Uterus (tissue), 3 donors: ENCODE measurements at regions not wholly inside any gene's neighbourhood (a gene's known extent, or its start where the extent isn't known, plus 50 kb on each side); places are given as distances from the start of the nearest gene placed in this dataset.

Source experiments
- DNase-seq, 2 donors: peaks; one replicate each; pipeline ENCODE4 v3.0.0-alpha.2; 2019 to 2020
- H3K27ac ChIP-seq, 2 donors: fragments of 200-600 bp; sonication (generic); 1 replicate in 1 of 2; 2 replicates in 1 of 2; pipeline ENCODE4 v1.5.1; 2016 to 2018
- H3K27me3 ChIP-seq, 2 donors: fragments of 200-600 bp; sonication (generic); one replicate each; pipeline ENCODE4 v1.5.1; 2018 to 2019; ENCODE audit warnings: control low read depth in 1 of 2
- H3K36me3 ChIP-seq, 2 donors: fragments of 200-600 bp; sonication (generic); one replicate each; pipeline ENCODE4 v1.5.1; 2019; ENCODE audit warnings: control low read depth in 1 of 2
- H3K4me1 ChIP-seq, 2 donors: fragments of 200-600 bp; sonication (generic); one replicate each; pipeline ENCODE4 v1.5.1; 2018 to 2019; ENCODE audit warnings: control low read depth in 1 of 2
- H3K4me3 ChIP-seq, 2 donors: fragments of 200-600 bp; sonication (generic); 1 replicate in 1 of 2; 2 replicates in 1 of 2; pipeline ENCODE4 v1.5.1; 2018 to 2019; ENCODE audit warnings: mild to moderate bottlenecking in 1 of 2
- H3K9me3 ChIP-seq, 2 donors: fragments of 200-600 bp; sonication (generic); one replicate each; pipeline ENCODE4 v1.5.1; 2019; ENCODE audit warnings: control low read depth in 1 of 2
- CTCF ChIP-seq, 4 experiments: fragments of 200-600 bp in 2 of 4; fragments of 450-650 bp in 2 of 4; sonication (generic) in 2 of 4; IDR thresholded peaks; one replicate each; pipeline ENCODE4 v1.5.1; 2016 to 2019; ENCODE audit warnings: antibody characterized with exemption in 4 of 4, mild to moderate bottlenecking in 2 of 4, moderate library complexity in 1 of 4
- POLR2A ChIP-seq, 2 donors: fragments of 450-650 bp; IDR thresholded peaks; one replicate each; pipeline ENCODE4 v1.6.1; 2016; ENCODE audit warnings: antibody characterized with exemption in 2 of 2, mild to moderate bottlenecking in 1 of 2, moderate library complexity in 1 of 2
- intact Hi-C: fragments of 100-400 bp; cut with DNase I; formaldehyde crosslinking; loops from one replicate; pipeline ENCODE4 v1.15.1; 2023; ENCODE audit warnings: low total_unique reads
- donor health status: DM: yes; HTN: yes; CAD: no.

- no peak overlapping the region for H3K4me3 ChIP-seq
- TF ChIP-seq CTCF (IDR thresholded peaks at IDR 0.05) (no peak), POLR2A (IDR thresholded peaks at IDR 0.05) (no peak)
- H3K36me3 ChIP-seq: no peaks in the 10 kb centered on the region
- no peaks in the 10 kb centered on the region for H3K27me3 ChIP-seq
- no peaks in the 10 kb centered on the region for H3K4me1 ChIP-seq
- intact Hi-C loops: no loop called here
- H3K9me3 ChIP-seq: no peaks in the 10 kb centered on the region
- no peak for DNase-seq
- no peak overlapping the region for H3K27ac ChIP-seq
Measured at GRCh38 chr3:176055836-176056235, 1141.4 kb downstream of the TBL1XR1 start.

DNA sequence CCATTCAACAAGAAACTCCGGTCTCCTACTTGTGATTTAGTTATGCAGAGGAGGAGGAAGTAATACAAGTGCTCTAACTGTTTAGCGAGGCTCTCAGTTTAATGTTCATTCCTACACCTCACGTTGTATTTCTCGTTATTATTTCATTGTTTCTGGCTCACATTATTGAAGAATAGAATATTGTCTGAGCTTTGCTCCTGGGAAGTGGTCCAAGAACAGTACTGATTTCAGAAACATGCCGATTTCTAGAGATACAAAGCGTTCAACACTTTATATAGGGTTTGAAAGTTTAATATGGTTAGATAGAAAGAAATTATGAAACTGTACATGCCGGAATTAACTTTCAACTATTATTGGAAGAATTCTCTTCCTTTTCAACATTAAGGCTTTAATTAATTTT, 1145.5 kb downstream of the TBL1XR1 start:
- Histone ChIP-seq H3K27me3 (no peaks in the 10 kb centered on the region), H3K36me3 (no peaks in the 10 kb centered on the region), H3K4me1 (no peaks in the 10 kb centered on the region), H3K9me3 (no peaks in the 10 kb centered on the region), H3K4me3 (no peak overlapping the region), H3K27ac (no peak overlapping the region)
- TF ChIP-seq CTCF (IDR thresholded peaks at IDR 0.05) (no peak), POLR2A (IDR thresholded peaks at IDR 0.05) (no peak)
- no peak for DNase-seq
- intact Hi-C loops: no loop called here

DNA sequence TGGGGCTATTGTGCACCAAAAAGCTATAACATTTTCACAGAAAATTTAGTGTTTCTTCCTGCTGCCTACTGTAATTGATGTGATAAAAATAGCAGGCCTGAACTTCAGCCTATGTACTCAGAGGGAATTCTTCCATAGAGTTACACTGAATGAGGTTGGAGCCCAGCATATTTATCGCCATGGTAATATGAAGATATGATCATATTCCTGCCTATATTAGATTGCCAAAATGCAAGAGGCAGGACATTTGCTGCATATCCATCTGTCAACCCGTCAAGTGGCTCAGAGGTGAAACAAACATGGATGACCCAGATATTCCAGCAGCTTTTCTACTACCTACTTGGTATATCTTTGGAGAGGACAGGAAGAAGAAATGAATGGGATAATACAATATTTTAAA, 1150.6 kb downstream of the TBL1XR1 start:
- intact Hi-C loops: no loop called here
- no peaks in the 10 kb centered on the region for H3K36me3 ChIP-seq
- no peak overlapping the region for H3K4me3 ChIP-seq
- no peaks in the 10 kb centered on the region for H3K9me3 ChIP-seq
- no peaks in the 10 kb centered on the region for H3K27me3 ChIP-seq
- no peaks in the 10 kb centered on the region for H3K4me1 ChIP-seq
- DNase-seq: no peak
- TF ChIP-seq CTCF (IDR thresholded peaks at IDR 0.05): no peak
- no peak for TF ChIP-seq POLR2A (IDR thresholded peaks at IDR 0.05)
- no peak overlapping the region for H3K27ac ChIP-seq

DNA sequence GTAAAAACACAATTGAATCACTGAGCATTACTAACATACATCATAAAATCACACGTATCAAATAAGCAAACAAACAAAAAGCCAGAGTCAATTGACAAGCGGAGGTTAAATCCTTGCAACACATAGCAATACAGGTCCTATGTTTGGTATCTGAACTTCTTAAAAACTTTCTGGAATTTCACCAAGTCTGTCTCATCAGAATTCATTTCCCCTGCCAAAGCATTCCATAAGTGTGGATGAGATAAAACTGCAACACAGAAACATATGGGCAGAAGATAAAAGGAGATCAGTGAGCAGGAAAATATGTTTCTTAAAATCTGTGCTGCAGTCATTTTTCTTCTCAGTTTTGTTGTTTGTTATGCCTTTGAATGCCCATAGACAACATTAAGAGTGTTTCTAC, 1155.5 kb downstream of the TBL1XR1 start:
- Histone ChIP-seq H3K27ac (no peak overlapping the region), H3K4me1 (no peaks in the 10 kb centered on the region), H3K9me3 (no peaks in the 10 kb centered on the region), H3K4me3 (no peak overlapping the region), H3K36me3 (no peaks in the 10 kb centered on the region), H3K27me3 (no peaks in the 10 kb centered on the region)
- no peak for DNase-seq
- no peak for TF ChIP-seq POLR2A (IDR thresholded peaks at IDR 0.05)
- intact Hi-C loops: no loop called here

GRCh38 chr3:176041185-176041584, 1156.1 kb downstream of the TBL1XR1 start:
- Histone ChIP-seq H3K27me3 (no peaks in the 10 kb centered on the region), H3K36me3 (no peaks in the 10 kb centered on the region), H3K27ac (no peak overlapping the region), H3K9me3 (no peaks in the 10 kb centered on the region), H3K4me1 (no peaks in the 10 kb centered on the region), H3K4me3 (no peak overlapping the region)
- no peak for DNase-seq
- TF ChIP-seq CTCF (IDR thresholded peaks at IDR 0.05) (no peak), POLR2A (IDR thresholded peaks at IDR 0.05) (no peak)
- intact Hi-C loops: no loop called here

DNA sequence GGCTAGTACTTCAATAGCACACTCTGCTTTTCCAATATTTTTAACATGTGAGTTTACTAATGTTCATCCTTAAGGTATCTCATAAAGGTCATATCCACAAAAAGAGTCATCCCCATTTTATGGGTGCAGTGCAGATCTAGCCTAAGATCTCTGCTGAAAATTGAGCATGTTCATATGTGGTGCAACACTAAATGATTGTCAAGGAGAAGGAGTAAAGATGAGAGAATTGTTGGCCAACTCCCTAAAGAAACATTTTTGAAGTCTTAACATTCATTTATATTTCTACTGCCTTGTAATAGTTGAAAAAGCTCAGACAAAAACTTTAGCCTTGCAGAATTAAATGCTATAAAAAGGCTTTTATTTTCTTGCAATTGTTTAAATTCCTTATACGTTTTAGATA, 1159.6 kb downstream of the TBL1XR1 start:
- H3K4me1 ChIP-seq: no peaks in the 10 kb centered on the region
- no peaks in the 10 kb centered on the region for H3K9me3 ChIP-seq
- no peak overlapping the region for H3K4me3 ChIP-seq
- H3K27ac ChIP-seq: no peak overlapping the region
- TF ChIP-seq CTCF (IDR thresholded peaks at IDR 0.05): no peak
- no peak for TF ChIP-seq POLR2A (IDR thresholded peaks at IDR 0.05)
- intact Hi-C loops: no loop called here
- H3K27me3 ChIP-seq: no peaks in the 10 kb centered on the region
- no peaks in the 10 kb centered on the region for H3K36me3 ChIP-seq
- no peak for DNase-seq
